SK-N-SH (cell line): ENCODE measurements at regions not wholly inside any gene's neighbourhood (a gene's known extent, or its start where the extent isn't known, plus 50 kb on each side); places are given as distances from the start of the nearest gene placed in this dataset.

Experiments
- CTCF ChIA-PET: fragments of 300-600, 350-600 bp; formaldehyde crosslinking; extraction: SDS; loops from one replicate; lab custom pipeline; 2021; lab: Yijun Ruan, JAX
- POLR2A ChIA-PET: fragments of 350-600 bp; sonication (Branson Sonifier 250); formaldehyde crosslinking; extraction: SDS; loops from one replicate; lab custom pipeline; 2020; ENCODE audit warnings: antibody characterized with exemption, inconsistent platforms; lab: Yijun Ruan, JAX
- DNase-seq: peaks from one replicate; pipeline ENCODE4 v3.0.0; 2012
- H2AFZ ChIP-seq: fragments of 200-600 bp; sonication (generic); 2 replicates; pipeline ENCODE4 v1.8.1; 2016; ENCODE audit warnings: antibody characterized with exemption, mild to moderate bottlenecking, low read depth
- H3F3A ChIP-seq: fragments of 200-600 bp; sonication (generic); replicated peaks from 2 replicates; pipeline ENCODE3; 2016; ENCODE audit warnings: antibody characterized with exemption, mild to moderate bottlenecking; ENCODE audit not compliant: insufficient read depth
- H3K27ac ChIP-seq, 2 experiments: fragments of 200-500 bp in 1 of 2; fragments of 200-600 bp in 1 of 2; sonication (Bioruptor generic) in 1 of 2; sonication (generic), shearing (Covaris generic) in 1 of 2; 2 replicates each; pipeline versions ENCODE4 v1.5.1 to v1.6.1; 2014 to 2016; ENCODE audit warnings: low read depth in 2 of 2, inconsistent platforms in 1 of 2, low read length in 1 of 2, mild to moderate bottlenecking in 1 of 2, mixed read lengths in 1 of 2
- H3K27me3 ChIP-seq: fragments of 200-600 bp; sonication (generic), shearing (Covaris generic); 2 replicates; pipeline ENCODE4 v1.6.1; 2016; ENCODE audit warnings: mixed run types; ENCODE audit not compliant: insufficient read depth
- H3K36me3 ChIP-seq, 2 experiments: fragments of 200-500 bp in 1 of 2; fragments of 200-600 bp in 1 of 2; sonication (Bioruptor generic) in 1 of 2; sonication (generic) in 1 of 2; replicated peaks in 1 of 2; 2 replicates each; pipeline versions ENCODE3 to v1.5.1; 2014 to 2016; ENCODE audit warnings: low read length in 1 of 2, mild to moderate bottlenecking in 1 of 2; ENCODE audit not compliant: insufficient read depth in 2 of 2, control insufficient read depth in 1 of 2
- H3K4me1 ChIP-seq, 2 experiments: fragments of 200-500 bp in 1 of 2; fragments of 200-600 bp in 1 of 2; sonication (Bioruptor generic) in 1 of 2; sonication (generic), shearing (Covaris generic) in 1 of 2; 2 replicates each; pipeline versions ENCODE4 v1.5.1 to v1.6.1; 2014 to 2016; ENCODE audit warnings: low read depth in 1 of 2, low read length in 1 of 2, mixed run types in 1 of 2; ENCODE audit not compliant: insufficient read depth in 2 of 2, control insufficient read depth in 1 of 2
- H3K4me2 ChIP-seq: fragments of 200-600 bp; sonication (generic), shearing (Covaris generic); 2 replicates; pipeline ENCODE4 v1.6.1; 2017; ENCODE audit warnings: mixed run types
- H3K4me3 ChIP-seq, 2 experiments: fragments of 200-500 bp in 1 of 2; fragments of 200-600 bp in 1 of 2; sonication (Bioruptor generic) in 1 of 2; sonication (generic), shearing (Covaris generic) in 1 of 2; 2 replicates each; pipeline versions ENCODE4 v1.5.1 to v1.8.1; 2014 to 2016; ENCODE audit warnings: low read depth in 2 of 2, inconsistent platforms in 1 of 2, low read length in 1 of 2, mild to moderate bottlenecking in 1 of 2, mixed read lengths in 1 of 2, moderate library complexity in 1 of 2
- H3K79me2 ChIP-seq: fragments of 200-600 bp; sonication (generic); 2 replicates; pipeline ENCODE4 v1.8.1; 2017; ENCODE audit warnings: mild to moderate bottlenecking; ENCODE audit not compliant: insufficient read depth
- H3K9ac ChIP-seq: fragments of 200-600 bp; sonication (generic); 2 replicates; pipeline ENCODE4 v1.6.1; 2017; ENCODE audit warnings: mixed run types
- H3K9me2 ChIP-seq: fragments of 200-600 bp; sonication (generic); 2 replicates; pipeline ENCODE4 v1.6.1; 2017; ENCODE audit warnings: mixed run types
- H3K9me3 ChIP-seq: fragments of 200-600 bp; sonication (generic); 2 replicates; pipeline ENCODE4 v1.6.1; 2017; ENCODE audit warnings: mixed run types, mild to moderate bottlenecking, moderate library complexity
- H4K20me1 ChIP-seq: fragments of 200-600 bp; sonication (generic); 2 replicates; pipeline ENCODE4 v1.6.1; 2017; ENCODE audit warnings: mild to moderate bottlenecking, mixed run types; ENCODE audit not compliant: insufficient read depth
- CHD2 ChIP-seq: fragments of 150-350 bp; IDR thresholded peaks from 2 replicates; pipeline ENCODE4 v1.6.1; 2018; ENCODE audit warnings: low read length; ENCODE audit not compliant: partially characterized antibody
- CTCF ChIP-seq: fragments of 200-600 bp; sonication (generic); IDR thresholded peaks from 2 replicates; pipeline ENCODE4 v1.6.1; 2017; ENCODE audit warnings: antibody characterized with exemption, mild to moderate bottlenecking, moderate library complexity
- EP300 ChIP-seq, 2 experiments: IDR thresholded peaks; 2 replicates each; pipeline versions ENCODE4 v1.4.0 to v1.6.1; 2012; ENCODE audit warnings: borderline replicate concordance in 1 of 2, low read depth in 1 of 2, low read length in 1 of 2
- FOSL2 ChIP-seq: IDR thresholded peaks from 2 replicates; pipeline ENCODE4 v1.4.0; 2012; ENCODE audit warnings: low read depth, mild to moderate bottlenecking, moderate library complexity, borderline replicate concordance
- MEF2A ChIP-seq: IDR thresholded peaks from 2 replicates; pipeline ENCODE4 v1.4.0; 2012; ENCODE audit warnings: low read depth, borderline replicate concordance
- NFIC ChIP-seq: IDR thresholded peaks from 2 replicates; pipeline ENCODE4 v1.4.0; 2012; ENCODE audit warnings: borderline replicate concordance
- RAD21 ChIP-seq: IDR thresholded peaks from 2 replicates; pipeline ENCODE4 v1.6.1; 2012; ENCODE audit warnings: mild to moderate bottlenecking, low read length
- REST ChIP-seq: IDR thresholded peaks from 2 replicates; pipeline ENCODE4 v1.6.1; 2012; ENCODE audit warnings: mild to moderate bottlenecking, low read depth, low read length, moderate library complexity
- SMC3 ChIP-seq: IDR thresholded peaks from 2 replicates; pipeline ENCODE4 v1.6.1; 2012; ENCODE audit warnings: low read depth, low read length, improper control_type of control experiment
- TEAD4 ChIP-seq: IDR thresholded peaks from 2 replicates; pipeline ENCODE4 v1.4.0; 2012; ENCODE audit warnings: mild to moderate bottlenecking, borderline replicate concordance; ENCODE audit not compliant: insufficient read depth
- USF2 ChIP-seq: fragments of 150-350 bp; IDR thresholded peaks from 2 replicates; pipeline ENCODE4 v1.6.1; 2017; ENCODE audit warnings: antibody characterized with exemption, low read length, low read depth, borderline replicate concordance
- WGBS: methylation state at CpG from one replicate; pipeline ENCODE4 v1.1.6; 2017; ENCODE audit warnings: low lambda C conversion rate; 5-methylcytosine and 5-hydroxymethylcytosine counted together

GRCh38 chr9:33719581-33720374 lies 75.6 kb upstream of the PRSS3 start:
- H3K79me2 ChIP-seq, result no peaks in the 10 kb centered on the region
- H4K20me1 ChIP-seq, result no peaks in the 10 kb centered on the region
- peaks cover 0 to 3% of the 10 kb centered on the region in 2 experiments; a peak in 1 of 4 replicates for H3K4me1 ChIP-seq
- POLR2A ChIA-PET, result interaction anchor here (2.4 kb wide), 1 partner anchor 96 kb away, joined by 8 read pairs; no protein-coding TSS in a partner anchor
- H3K27me3 ChIP-seq, result no peaks in the 10 kb centered on the region
- H3K4me3 ChIP-seq, result no peak overlapping the region
- no peaks in the 10 kb centered on the region for H3K36me3 ChIP-seq
- WGBS, result 80% methylated on average over 9 of the region's 19 CpGs
- H3K27ac ChIP-seq, result no peak overlapping the region
- peak; percentile 48 for DNase-seq
- H3F3A ChIP-seq, result no peaks in the 10 kb centered on the region
- no peaks in the 10 kb centered on the region for H3K9me2 ChIP-seq
- H3K9ac ChIP-seq, result no peak overlapping the region
- H3K9me3 ChIP-seq, result no peaks in the 10 kb centered on the region
- no peak overlapping the region for H2AFZ ChIP-seq
- H3K4me2 ChIP-seq, result no peak overlapping the region
- CTCF ChIA-PET, result interaction anchor here (1.0 to 11.0 kb wide), 6 partner anchors 10 to 97 kb away, joined by 4 to 496 read pairs (median 14); no protein-coding TSS in a partner anchor
- TF ChIP-seq CTCF, result peak; percentile 46
- TF ChIP-seq TEAD4, result no peak
- peak; percentile 9; the same call in 1 of the 2 replicates for TF ChIP-seq RAD21
- TF ChIP-seq SMC3, result peak; percentile 23; the same call in 1 of the 2 replicates
- TF ChIP-seq NFIC, result no peak

- DNase-seq, result peak; percentile 82
- H2AFZ ChIP-seq, result peak overlapping the region; percentile 83; the same call in 1 of the 2 replicates
- H4K20me1 ChIP-seq, result no peaks in the 10 kb centered on the region
- H3K27ac ChIP-seq, result no peak overlapping the region
- no peaks in the 10 kb centered on the region for H3K36me3 ChIP-seq
- WGBS, result 27% methylated on average over 29 of the region's 32 CpGs
- no peak overlapping the region for H3K9ac ChIP-seq
- H3K9me3 ChIP-seq, result no peaks in the 10 kb centered on the region
- H3K4me1 ChIP-seq, result peaks cover 0 to 3% of the 10 kb centered on the region in 2 experiments; a peak in 1 of 4 replicates
- H3K27me3 ChIP-seq, result no peaks in the 10 kb centered on the region
- H3F3A ChIP-seq, result no peaks in the 10 kb centered on the region
- no peaks in the 10 kb centered on the region for H3K9me2 ChIP-seq
- H3K4me3 ChIP-seq, result peak overlapping the region in 1 of 2 experiments; percentile 51; a peak in 1 of 4 replicates
- ChIA-PET POLR2A (interaction anchor here (2.4 kb wide), 1 partner anchor 98 kb away, joined by 8 read pairs; no protein-coding TSS in a partner anchor), CTCF (interaction anchor here (0.6 to 11.0 kb wide), 48 partner anchors 10 to 384 kb away, joined by 3 to 496 read pairs (median 6); partner anchors contain the start of genes ANKRD18B and AQP3)
- no peak overlapping the region for H3K4me2 ChIP-seq
- no peaks in the 10 kb centered on the region for H3K79me2 ChIP-seq
- TF ChIP-seq CTCF (peak; percentile 98), REST (no peak), CHD2 (peak; percentile 73), RAD21 (peak; percentile 99), SMC3 (peak; percentile 100), EP300 (IDR thresholded peaks at IDR 0.05; ENCODE audit: borderline replicate concordance in 1 of 2, low read depth in 1 of 2, low read length in 1 of 2) (no peak), USF2 (no peak), FOSL2 (no peak), MEF2A (no peak)
These were observed 73.5 kb upstream of the PRSS3 start for GRCh38 chr9:33721674-33722358.
